ENCODE measurements at regions not wholly inside any gene's neighbourhood (a gene's known extent, or its start where the extent isn't known, plus 50 kb on each side); places are given as distances from the start of the nearest gene placed in this dataset.

DNA sequence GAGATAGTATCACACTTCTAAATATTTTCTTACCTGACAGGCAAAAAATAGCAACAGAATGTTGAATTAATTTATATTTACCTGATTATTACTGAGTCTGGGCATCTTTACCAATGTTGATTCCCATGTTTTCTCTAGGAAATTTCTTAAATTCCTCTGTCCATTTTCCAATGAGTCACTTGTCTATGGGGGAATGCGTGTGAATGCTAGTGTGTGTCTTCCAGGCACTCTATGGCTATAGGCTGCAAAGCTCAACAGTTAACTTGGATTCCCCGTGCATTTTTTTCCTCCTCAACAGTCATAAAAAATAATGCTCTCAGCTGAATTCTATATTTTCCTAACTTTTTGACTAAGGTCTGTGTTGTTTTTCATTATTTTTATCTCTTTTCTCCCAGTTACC, 1385.8 kb upstream of the FLRT2 start:
- no peak for DNase-seq (ENCODE audit: low read depth in 2 of 2)

DNA sequence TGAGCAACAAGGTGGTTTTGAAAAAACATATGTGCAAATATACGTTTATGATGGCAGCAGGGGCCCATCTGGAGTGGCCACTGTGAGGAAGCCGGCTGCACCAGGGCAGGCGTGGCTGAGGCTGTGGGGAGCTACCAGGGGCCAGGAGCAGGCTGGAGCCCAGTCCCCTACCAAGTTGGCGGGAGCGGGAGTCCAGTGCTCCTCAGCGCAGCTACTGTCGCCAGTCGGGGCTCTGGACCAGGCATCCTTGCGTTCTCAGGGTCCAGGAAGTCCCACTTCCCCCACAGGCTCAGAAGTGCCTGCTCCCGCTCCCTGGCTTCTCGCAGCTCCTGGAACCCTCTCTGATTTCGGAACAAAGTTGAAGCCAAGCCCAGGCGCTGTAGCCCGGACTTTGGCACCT, 1377.5 kb upstream of the FLRT2 start:
- DNase-seq (ENCODE audit: low read depth in 2 of 2), result no peak

DNA sequence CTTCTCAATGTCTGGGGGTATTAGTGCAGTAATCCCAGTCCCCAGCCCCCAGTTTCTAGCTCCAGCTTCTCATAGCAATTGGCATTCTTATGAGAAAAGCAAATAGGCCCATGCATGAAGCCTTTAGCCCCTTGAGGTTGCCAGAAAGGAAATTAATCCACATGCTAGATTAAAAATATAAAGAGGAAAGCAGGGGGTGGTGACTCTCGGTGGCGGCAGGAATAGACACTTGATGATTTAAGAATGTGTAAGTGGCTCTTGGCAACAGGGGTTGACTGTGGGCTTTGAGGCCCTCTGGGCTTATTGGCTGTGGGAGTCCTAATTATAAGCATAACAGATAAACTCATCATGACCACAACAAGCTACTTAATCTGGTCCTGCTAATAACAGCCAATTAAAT, 1367.3 kb upstream of the FLRT2 start:
- DNase-seq (ENCODE audit: low read depth in 2 of 2), result no peak

DNA sequence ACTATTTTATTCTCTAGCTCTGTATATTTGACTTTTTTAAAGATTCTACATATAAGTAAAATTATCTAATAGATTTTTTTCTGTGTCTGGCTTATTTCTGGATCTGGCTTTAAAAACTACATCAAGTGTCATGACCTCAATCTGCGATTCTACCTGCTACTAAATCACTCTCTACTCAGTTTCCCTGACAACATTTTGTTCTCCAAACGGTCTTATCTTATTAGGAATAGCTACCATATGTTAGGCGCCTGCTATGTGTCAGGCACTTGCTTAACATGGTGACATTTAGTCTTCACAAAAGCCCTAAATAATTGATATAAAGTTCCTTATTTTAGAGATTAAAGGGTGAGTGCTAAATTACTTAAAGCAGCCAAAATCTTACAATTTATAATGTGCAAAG, 1362.9 kb upstream of the FLRT2 start:
- no peak for DNase-seq (ENCODE audit: low read depth in 2 of 2)

DNA sequence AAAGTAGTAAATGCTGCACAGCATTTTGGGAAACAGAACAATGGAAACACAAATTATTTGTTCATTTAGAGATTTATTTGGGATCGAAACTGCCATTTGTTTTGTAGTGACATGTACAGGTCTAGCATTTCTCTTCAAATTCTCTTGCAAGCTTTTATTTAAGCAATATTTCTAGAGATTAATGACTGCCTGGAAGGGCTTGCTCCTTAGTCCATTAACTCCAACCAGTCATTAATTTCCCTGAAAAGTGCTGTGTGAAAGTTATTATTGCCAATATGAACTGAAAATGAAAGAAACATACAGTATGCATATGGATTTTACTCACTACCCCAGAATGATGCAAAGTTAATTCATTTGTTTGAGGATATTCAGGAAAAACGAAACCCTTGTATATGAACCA, 1349.6 kb upstream of the FLRT2 start:
- no peak for DNase-seq (ENCODE audit: low read depth in 2 of 2)

DNA sequence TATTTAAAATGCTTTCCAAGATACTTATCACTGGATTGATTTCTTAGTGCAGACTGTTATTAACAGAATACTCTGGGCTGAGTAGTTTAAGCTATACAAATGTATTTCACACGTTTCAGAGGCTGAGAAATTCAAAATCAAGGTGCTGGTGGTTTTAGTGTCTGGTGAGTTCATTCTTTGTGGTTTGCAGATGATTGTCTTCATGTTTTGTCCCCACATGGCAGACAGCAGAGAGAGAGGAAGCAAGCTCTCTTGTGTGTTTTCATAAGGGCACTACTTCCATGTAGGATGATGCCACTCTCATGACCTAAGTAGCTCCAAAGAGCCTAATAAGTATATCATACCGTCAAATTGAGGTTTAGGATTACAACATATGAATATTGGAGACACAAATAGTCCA, 1348.9 kb upstream of the FLRT2 start:
- DNase-seq (ENCODE audit: low read depth in 2 of 2), result no peak

DNA sequence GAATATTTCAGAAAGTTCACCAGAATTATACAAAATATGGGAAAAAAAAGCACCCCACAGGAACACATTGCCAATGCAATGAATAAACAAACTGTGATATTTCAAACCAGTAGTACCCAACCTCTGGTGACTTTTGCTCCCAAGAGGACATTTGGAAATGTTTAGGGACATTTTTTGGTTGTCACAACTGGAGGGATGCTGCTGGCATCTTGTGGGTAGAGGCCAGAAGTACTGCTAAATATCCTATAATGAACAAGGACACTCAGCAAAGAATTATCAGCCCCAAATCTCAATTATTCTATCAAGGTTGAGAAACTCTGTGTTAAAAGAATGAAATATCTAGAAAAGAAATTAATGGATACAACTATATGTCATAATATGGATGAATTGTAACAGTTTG, 1334.4 kb upstream of the FLRT2 start:
- no peak for DNase-seq (ENCODE audit: low read depth in 2 of 2)

DNA sequence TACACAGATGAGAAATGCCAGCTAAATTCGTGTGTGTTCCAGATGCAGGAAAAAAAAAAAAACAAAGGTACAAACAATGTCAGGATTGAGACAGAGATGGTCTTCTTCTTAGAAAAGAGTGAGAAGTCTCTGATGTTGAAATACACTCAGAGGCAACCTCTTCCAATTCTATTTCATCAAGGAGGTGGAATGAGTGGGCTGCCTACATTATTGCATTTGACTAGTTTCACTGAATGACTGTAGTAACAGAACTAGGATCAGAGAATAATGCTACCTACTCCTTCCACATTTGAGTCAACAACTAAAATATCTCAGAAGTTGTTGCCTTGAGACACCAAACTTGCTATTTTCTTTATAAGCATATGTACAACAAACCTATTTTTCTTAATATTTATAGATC, 1332.2 kb upstream of the FLRT2 start:
- DNase-seq (ENCODE audit: low read depth in 2 of 2), result no peak

DNA sequence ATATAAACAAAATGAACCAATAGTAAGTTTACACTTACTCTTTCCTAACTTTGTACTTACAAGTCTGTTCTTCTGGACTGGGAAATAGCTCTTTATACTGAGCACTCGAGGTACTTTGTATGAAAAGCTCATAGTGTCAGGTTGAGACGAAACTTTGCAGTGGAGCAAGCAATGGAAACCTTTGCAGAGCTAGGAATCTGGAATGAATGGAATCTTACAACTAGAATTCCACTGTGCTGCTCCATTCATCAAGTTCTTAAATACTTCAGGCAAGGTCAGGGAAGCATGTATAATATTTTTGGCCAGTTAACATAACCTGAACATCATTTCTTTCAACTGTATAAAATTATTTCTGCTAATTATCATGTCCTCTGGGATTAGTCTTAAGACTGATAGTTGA, 1327.5 kb upstream of the FLRT2 start:
- DNase-seq (ENCODE audit: low read depth in 2 of 2), result no peak

DNA sequence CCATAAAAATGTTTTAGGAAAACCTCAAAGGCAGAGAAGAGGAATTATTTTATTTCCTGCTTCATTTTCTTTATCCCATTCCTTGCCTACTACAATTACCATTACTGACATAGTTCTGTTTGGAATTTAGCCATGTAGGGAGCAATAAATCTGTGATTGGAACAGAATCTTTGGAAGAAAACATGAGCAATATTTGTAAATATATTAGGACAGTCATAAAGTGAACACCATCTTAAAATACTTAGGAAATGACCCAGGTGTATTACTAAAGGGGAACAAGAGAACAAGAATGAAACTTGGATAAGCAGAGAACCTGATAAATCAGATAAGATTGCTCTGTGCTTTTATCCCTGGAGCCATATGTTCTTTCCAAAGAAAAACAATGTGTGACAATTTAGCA, 1326.0 kb upstream of the FLRT2 start:
- DNase-seq (ENCODE audit: low read depth in 2 of 2), result no peak

DNA sequence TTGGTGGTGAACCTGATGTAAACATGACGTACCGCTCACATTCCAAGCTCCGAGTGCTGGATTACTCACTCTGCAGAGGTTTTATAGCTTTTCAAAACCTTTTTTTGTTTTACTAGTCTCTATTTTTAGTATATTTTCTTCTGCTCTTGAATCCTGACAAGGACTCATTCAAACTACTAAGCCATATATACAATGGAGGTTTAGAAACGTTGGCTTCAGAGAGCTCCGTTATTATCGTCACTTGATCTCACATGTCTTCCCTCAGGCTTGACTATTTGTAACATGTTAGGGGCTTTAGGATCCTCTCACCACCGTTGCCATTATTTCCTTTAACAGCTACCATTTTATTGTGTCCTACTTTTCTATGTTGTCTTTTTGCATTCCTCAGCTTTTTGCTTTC, 1321.5 kb upstream of the FLRT2 start:
- no peak for DNase-seq (ENCODE audit: low read depth in 2 of 2)

DNA sequence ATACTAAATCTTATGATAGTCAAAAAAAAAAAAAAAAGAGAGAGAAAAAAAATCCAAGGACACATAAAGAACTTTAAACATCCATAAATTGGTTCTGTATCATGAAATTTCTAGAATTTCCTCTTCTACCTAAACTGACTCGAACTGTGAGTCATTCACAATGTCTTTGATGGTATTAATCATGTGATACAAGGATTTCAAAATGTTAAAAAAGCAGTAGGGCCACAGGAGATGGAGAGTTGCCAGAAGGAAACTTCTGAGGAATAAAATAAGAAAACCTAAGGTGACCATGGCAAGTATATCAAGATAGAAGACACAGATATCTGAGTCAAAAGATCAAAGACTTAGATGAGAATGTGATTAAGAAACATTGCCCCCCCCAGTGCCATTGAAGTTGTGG, 1320.9 kb upstream of the FLRT2 start:
- DNase-seq (ENCODE audit: low read depth in 2 of 2), result no peak

DNA sequence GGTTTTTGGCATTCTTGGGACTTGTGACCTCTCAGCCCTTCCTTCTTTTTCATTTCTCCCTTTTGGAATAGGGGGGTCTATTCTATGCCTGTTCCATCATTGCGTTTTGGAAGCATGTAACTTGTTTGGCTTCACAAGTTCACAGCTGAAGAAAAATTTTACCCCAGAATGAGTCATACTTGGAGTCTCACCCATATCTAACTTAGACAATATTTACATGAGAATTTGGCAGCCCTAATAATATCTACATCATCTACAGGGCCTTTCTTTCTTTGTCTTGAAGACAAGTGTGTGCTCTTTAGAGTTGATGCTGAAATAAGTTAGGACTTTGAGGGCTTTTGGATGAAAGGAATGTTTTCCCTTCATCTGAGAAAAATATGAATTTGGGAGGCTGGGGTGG, 1312.9 kb upstream of the FLRT2 start:
- DNase-seq (ENCODE audit: low read depth in 2 of 2), result no peak

DNA sequence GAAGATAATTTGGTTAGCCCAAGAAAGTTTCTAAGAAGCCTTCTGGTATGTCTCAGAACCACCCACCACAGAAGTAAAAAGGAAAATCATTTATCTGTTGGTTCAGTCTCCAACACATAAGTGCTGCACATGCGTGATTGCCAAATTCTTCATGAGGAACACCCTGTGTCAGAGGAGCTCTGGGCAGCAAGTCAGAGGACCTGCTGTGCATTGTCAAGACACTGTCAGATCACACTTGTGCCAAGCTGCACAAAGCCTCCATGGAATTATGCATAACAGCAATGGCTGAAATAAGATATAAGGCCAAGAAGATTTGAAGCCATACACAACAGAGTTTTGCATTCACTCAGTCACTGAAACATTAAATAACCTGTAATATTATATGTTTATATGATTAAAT, 1304.7 kb upstream of the FLRT2 start:
- no peak for DNase-seq (ENCODE audit: low read depth in 2 of 2)

DNA sequence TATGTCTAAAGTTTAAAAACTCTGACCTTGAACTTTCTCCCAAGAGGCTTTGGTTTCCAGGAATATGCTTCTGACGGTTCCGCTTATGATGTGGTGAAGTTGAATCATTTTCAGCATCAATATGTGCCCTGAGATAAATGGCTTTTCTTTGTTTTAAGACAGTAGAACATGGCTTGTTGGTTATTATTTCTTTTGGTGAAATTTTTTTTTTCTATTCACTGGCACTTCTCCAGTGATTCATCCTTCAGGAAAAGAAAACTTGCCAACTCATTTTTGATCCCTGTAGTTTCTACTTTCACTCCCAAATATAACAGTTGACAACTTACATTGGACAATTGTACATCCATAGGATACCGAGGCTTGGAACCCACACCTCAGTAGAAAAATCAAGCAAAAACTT, 1301.2 kb upstream of the FLRT2 start:
- DNase-seq (ENCODE audit: low read depth in 2 of 2), result no peak

DNA sequence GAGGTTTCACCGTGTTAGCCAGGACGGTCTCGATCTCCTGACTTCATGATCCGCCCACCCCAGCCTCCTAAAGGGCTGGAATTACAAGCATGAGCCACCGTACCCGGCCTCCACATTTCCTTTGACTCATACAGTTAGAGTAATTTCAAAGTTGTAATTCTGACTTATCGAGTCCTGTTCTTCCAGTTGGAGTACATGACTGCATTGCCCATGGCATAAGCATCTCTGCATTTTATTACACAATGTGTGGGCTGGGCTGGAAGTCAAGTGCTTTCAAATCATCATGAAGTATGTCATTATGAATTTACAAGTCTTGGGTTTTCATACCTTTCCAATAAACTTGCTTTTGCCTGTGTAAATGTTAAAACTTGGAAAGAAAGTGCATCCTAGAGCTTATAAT, 1295.7 kb upstream of the FLRT2 start:
- no peak for DNase-seq (ENCODE audit: low read depth in 2 of 2)

DNA sequence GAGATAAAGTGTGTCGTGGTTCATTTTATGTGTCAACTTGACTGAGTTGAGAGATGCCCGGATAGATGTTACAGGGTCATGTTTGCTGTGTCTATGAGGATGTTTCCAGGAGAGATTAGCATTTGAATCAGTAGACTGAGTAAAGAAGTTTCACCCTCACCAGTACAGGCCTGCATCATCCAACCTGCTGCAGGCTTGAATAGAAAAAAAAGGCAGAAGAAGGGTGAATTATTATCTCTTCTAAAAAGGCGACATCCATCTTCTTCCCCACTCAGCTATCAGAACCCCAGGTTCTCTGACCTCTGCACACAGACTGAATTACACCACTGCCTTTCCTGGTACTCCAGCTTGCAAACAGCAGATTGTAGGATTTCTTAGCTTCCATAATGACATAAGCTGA, 1293.7 kb upstream of the FLRT2 start:
- DNase-seq (ENCODE audit: low read depth in 2 of 2), result no peak

DNA sequence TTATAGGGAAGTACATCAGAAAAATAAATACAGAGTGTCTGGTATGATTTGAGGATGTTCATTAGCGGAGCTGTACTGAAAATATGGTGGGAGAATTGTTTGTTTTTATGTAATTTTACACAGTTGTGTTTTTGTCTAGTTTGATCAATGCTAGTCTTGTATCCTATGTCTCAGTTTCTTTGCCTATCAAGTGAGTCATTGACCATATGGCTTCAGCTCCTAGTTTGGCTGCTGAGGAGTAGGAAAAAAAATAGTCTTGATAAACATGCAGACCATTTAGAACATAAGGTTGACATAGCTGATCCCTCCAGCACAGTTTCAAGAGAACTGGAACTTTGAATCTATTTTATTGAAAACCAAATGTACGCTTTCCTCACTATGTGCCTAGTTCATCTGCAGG, 1292.1 kb upstream of the FLRT2 start:
- no peak for DNase-seq (ENCODE audit: low read depth in 2 of 2)

DNA sequence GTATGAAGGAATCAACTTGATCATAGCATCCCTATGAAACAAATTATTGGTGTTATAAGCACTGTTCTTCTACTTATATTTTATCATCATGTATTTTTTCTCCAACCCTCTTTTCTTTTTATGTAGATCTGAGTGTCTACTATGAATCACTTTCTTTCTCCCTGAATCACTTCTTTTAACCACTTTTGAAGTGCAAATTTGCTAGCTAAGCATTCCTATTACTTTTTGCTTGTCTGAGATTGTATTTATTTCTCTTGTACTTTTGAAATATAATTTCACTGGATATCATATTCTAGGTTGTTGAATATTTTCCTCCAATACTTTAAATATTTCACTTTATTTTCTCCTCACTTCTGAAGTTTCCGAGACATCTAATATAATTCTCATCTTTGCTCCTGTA, 1282.3 kb upstream of the FLRT2 start:
- DNase-seq (ENCODE audit: low read depth in 2 of 2), result no peak

DNA sequence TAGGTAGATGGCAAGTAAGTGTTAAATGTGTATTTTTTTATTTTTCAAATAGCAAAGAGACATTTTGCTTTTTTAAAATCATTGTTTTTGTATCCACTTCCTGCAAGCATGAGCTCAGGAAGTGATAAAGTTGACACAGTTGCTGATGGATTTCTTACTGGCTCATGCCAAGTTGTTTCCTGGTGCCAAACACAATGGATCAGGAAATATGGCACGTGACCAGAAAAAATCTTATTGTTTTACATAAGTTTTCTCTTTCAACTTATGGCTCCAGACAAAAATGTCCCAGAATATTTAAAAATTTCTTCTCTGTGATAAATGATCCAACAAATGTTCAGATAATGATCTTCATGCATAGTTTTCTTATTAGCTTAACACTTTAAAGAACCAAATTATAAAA, 1279.1 kb upstream of the FLRT2 start:
- DNase-seq (ENCODE audit: low read depth in 2 of 2), result no peak

DNA sequence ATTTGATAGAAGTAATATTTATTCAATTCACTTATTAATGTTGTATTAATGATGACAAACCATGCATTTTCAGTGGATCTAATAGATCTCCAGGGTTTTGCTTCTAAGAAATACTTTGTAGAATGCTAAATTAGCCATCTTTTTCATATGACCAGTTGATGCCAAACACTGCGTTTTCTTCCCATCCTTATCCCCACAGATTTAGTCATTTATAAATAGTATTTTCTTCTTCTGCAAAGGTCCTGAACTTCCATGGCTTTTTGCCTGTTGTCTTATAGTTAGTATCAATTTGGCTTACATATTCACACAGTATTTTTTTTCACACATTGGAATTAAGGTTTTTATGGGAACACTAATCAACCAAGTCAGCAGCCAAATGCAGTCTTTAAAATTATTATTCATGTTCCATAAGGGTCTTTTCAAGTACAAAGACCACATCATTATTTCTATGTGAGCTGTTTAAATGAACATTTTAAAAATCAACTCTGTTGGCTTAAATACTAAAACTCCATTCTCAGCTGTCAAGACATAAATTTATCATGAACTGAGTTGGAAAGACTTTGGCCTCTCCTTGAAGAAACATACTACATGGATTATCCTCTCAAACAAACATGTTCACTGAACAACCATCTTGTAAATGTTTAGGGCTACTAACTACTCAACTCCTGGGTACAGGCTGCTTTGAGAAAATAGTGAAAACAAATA, 1278.4 kb upstream of the FLRT2 start:
- no peak for DNase-seq (ENCODE audit: low read depth in 2 of 2)

DNA sequence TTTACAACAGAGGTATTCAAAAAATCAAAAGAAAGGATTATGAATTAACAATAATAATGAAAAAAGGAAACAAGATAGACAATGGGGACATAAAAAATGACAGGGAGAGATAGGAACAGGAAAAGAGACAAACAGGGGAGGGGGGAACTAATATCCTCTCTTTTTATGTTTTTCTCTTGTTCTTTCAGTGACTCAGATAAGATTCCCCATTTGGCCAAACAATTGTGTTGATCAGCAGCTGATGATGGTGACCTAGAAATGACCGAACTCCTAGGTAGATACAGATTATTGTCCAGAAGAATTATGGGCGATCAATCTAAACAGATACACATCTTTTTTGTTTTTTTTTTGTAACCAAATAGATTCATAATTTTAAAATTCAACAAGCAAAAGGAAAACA, 1277.2 kb upstream of the FLRT2 start:
- DNase-seq (ENCODE audit: low read depth in 2 of 2), result no peak

DNA sequence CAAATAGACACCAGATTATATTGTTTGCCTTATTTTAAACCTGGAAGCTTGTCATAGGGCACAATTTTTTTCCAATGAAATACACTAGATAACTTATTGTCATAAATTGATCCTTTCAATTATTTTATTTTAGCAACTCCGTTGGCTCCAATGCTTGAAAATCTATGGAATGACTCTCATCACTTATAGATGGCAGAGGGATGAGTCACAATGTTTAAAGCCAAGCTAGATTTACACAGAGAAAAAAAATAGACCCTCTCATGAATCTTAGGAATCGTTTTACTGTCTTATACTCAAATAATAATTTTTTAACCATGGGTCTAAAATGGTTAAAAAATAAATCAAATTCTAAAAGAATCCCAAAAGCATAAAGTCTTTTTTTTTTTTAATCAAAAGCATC, 1276.6 kb upstream of the FLRT2 start:
- DNase-seq (ENCODE audit: low read depth in 2 of 2), result no peak

DNA sequence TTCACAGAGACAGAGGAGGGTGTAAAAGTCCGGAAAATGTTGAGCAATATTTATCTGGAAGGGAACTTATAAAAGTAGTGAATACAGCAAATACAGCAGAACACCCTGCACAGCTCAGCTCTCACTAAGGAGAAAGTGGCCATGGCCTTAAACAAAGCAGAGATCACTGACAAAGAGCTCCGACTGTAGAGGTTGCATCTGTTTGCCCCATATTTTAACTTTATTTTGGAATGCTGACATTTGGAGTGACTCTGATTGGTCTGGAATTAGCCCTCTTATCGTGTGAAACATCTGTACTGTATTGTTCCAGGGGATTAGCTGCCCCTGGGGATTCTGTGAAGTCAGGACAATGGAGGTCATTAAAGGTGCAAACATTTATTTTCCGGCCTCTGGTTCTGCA, 1275.7 kb upstream of the FLRT2 start:
- DNase-seq (ENCODE audit: low read depth in 2 of 2), result no peak

DNA sequence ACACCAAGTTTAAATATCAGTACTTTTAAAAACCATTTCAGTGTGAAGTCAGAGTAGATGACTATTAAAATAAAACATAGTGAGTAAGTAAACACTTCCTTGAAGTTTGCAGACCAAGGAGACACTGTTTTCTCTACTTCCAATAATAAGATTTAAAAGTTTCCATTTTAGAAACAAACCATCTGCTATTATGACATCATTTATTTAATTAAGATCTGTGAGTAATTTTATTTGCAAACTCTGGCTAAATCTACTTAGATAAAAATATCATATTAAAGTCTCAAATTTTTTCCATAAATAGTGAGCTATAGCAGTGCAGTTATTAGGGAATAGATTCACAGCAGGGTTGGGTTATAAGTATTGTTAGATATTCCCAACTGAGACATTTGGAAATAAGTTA, 1267.0 kb upstream of the FLRT2 start:
- no peak for DNase-seq (ENCODE audit: low read depth in 2 of 2)

All from stimulated activated CD4-positive, alpha-beta T cell treated with anti-CD3 and anti-CD28 coated beads, Interleukin-1b, Interleukin-23, amount 100 ng/mL, for 4 hours (primary cell).